Astrocyte (in vitro differentiated cells and primary cell): ENCODE measurements at regions not wholly inside any gene's neighbourhood (a gene's known extent, or its start where the extent isn't known, plus 50 kb on each side); places are given as distances from the start of the nearest gene placed in this dataset.

Experiments used
- DNase-seq: peaks from one replicate; pipeline ENCODE4 v3.0.0-alpha.2; 2010; ENCODE audit warnings: low read depth
- FAIRE-seq: peaks from 2 replicates; lab custom pipeline; 2011; peaks lifted over from hg19 to GRCh38; lab: Jason Lieb, UNC
- H2AFZ ChIP-seq: 2 replicates; pipeline ENCODE4 v1.6.0; 2012; ENCODE audit warnings: low read depth, low read length, inconsistent platforms
- H3K27ac ChIP-seq: 2 replicates; pipeline ENCODE4 v1.5.1; 2011; ENCODE audit warnings: low read depth, low read length, inconsistent platforms
- H3K27me3 ChIP-seq: 2 replicates; pipeline ENCODE4 v1.6.0; 2011; ENCODE audit warnings: low read length, inconsistent platforms; ENCODE audit not compliant: insufficient read depth
- H3K36me3 ChIP-seq: 2 replicates; pipeline ENCODE4 v1.5.1; 2011; ENCODE audit warnings: low read length, inconsistent platforms; ENCODE audit not compliant: insufficient read depth
- H3K4me1 ChIP-seq: 2 replicates; pipeline ENCODE4 v1.5.1; 2011; ENCODE audit warnings: low read length, inconsistent platforms; ENCODE audit not compliant: insufficient read depth
- H3K4me2 ChIP-seq: 2 replicates; pipeline ENCODE4 v1.6.0; 2012; ENCODE audit warnings: low read length, inconsistent platforms
- H3K4me3 ChIP-seq: 2 replicates; pipeline ENCODE4 v1.5.1; 2011; ENCODE audit warnings: low read depth, mild to moderate bottlenecking, low read length, inconsistent platforms; ENCODE audit not compliant: insufficient read depth
- H3K79me2 ChIP-seq: 2 replicates; pipeline ENCODE4 v1.6.0; 2012; ENCODE audit warnings: mild to moderate bottlenecking, low read length, inconsistent platforms; ENCODE audit not compliant: insufficient read depth
- H3K9ac ChIP-seq: 2 replicates; pipeline ENCODE4 v1.6.0; 2012; ENCODE audit warnings: mild to moderate bottlenecking, low read length, inconsistent platforms
- H3K9me3 ChIP-seq: 2 replicates; pipeline ENCODE4 v1.5.1; 2012; ENCODE audit warnings: low read depth, mild to moderate bottlenecking, low read length, inconsistent platforms; ENCODE audit not compliant: insufficient read depth
- H4K20me1 ChIP-seq: 2 replicates; pipeline ENCODE4 v1.6.0; 2012; ENCODE audit warnings: low read length, inconsistent platforms; ENCODE audit not compliant: insufficient read depth
- H3K27ac Mint-ChIP-seq: one replicate; pipeline ENCODE4 v1.8.0; 2021; ENCODE audit warnings: mild to moderate bottlenecking, mixed read lengths; ENCODE audit not compliant: unreplicated experiment
- H3K27me3 Mint-ChIP-seq: one replicate; pipeline ENCODE4 v1.8.0; 2021; ENCODE audit warnings: low read depth, mixed read lengths; ENCODE audit not compliant: unreplicated experiment
- H3K36me3 Mint-ChIP-seq: one replicate; pipeline ENCODE4 v1.8.0; 2021; ENCODE audit warnings: low read depth, mixed read lengths; ENCODE audit not compliant: unreplicated experiment
- H3K4me1 Mint-ChIP-seq: one replicate; pipeline ENCODE4 v1.8.0; 2021; ENCODE audit warnings: low read depth, mixed read lengths; ENCODE audit not compliant: unreplicated experiment
- H3K4me3 Mint-ChIP-seq: one replicate; pipeline ENCODE4 v1.8.0; 2021; ENCODE audit warnings: mild to moderate bottlenecking, moderate library complexity, mixed read lengths; ENCODE audit not compliant: unreplicated experiment
- H3K9me3 Mint-ChIP-seq: one replicate; pipeline ENCODE4 v1.8.0; 2021; ENCODE audit warnings: mild to moderate bottlenecking, mixed read lengths; ENCODE audit not compliant: unreplicated experiment
- EZH2 ChIP-seq: IDR thresholded peaks from 2 replicates; pipeline ENCODE4 v1.6.1; 2012; ENCODE audit warnings: mild to moderate bottlenecking, low read length, inconsistent platforms; ENCODE audit not compliant: insufficient read depth
- TF ChIP-seq, protein P1 (sequence below): IDR thresholded peaks from 2 replicates; pipeline ENCODE4 v1.5.1; 2011; ENCODE audit warnings: low read depth, mild to moderate bottlenecking, inconsistent platforms, low read length, moderate library complexity; ENCODE audit not compliant: insufficient read depth

DNA sequence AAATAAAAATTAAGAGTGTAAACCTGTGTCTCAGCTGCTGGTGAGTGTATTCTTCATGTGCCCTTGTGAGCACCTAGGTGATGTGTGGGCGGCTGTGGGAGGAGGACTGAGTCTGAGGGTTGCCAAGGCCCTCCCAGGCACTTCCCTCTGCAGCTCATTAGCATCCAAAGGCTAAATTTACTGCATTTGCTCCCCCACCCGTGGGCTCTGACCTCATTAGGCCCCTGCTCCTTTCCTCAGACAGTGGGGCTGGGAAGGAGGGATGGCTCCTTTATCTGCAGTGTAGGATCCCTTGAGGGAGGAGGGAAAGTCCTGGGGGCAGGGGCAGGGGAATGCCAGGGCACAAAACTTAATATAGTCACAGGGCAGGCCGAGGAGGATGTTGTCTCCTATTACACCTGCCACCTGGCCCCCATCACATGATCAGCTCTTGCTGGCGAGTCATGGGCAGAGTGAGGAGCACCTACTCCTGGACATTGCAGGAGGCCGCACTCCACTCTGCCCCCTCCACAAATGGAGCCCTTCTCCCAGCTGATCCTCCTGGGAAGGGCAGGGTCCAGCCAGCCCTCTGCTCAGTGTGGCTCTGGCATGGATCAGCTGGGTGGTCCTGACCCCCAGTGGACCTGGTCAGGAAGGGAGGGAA is 133.2 kb downstream of the MRPL14 start:
- TF ChIP-seq, protein P1, sequence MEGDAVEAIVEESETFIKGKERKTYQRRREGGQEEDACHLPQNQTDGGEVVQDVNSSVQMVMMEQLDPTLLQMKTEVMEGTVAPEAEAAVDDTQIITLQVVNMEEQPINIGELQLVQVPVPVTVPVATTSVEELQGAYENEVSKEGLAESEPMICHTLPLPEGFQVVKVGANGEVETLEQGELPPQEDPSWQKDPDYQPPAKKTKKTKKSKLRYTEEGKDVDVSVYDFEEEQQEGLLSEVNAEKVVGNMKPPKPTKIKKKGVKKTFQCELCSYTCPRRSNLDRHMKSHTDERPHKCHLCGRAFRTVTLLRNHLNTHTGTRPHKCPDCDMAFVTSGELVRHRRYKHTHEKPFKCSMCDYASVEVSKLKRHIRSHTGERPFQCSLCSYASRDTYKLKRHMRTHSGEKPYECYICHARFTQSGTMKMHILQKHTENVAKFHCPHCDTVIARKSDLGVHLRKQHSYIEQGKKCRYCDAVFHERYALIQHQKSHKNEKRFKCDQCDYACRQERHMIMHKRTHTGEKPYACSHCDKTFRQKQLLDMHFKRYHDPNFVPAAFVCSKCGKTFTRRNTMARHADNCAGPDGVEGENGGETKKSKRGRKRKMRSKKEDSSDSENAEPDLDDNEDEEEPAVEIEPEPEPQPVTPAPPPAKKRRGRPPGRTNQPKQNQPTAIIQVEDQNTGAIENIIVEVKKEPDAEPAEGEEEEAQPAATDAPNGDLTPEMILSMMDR, result no peak
- TF ChIP-seq EZH2, result no peak
- no peak for DNase-seq
- Mint-ChIP-seq H3K4me3 (no peak overlapping the region), H3K36me3 (no peaks in the 10 kb centered on the region), H3K27ac (no peak overlapping the region), H3K4me1 (peaks cover 24% of the 10 kb centered on the region), H3K9me3 (peaks cover 7% of the 10 kb centered on the region), H3K27me3 (peaks cover 16% of the 10 kb centered on the region)
- no peak for FAIRE-seq
- Histone ChIP-seq H3K9ac (no peak overlapping the region), H3K27me3 (no peaks in the 10 kb centered on the region), H3K79me2 (no peaks in the 10 kb centered on the region), H3K4me2 (no peak overlapping the region), H3K4me3 (no peak overlapping the region), H3K9me3 (no peaks in the 10 kb centered on the region), H3K4me1 (peaks cover 22% of the 10 kb centered on the region), H3K27ac (no peak overlapping the region), H3K36me3 (no peaks in the 10 kb centered on the region), H4K20me1 (no peaks in the 10 kb centered on the region), H2AFZ (no peak overlapping the region)

DNA sequence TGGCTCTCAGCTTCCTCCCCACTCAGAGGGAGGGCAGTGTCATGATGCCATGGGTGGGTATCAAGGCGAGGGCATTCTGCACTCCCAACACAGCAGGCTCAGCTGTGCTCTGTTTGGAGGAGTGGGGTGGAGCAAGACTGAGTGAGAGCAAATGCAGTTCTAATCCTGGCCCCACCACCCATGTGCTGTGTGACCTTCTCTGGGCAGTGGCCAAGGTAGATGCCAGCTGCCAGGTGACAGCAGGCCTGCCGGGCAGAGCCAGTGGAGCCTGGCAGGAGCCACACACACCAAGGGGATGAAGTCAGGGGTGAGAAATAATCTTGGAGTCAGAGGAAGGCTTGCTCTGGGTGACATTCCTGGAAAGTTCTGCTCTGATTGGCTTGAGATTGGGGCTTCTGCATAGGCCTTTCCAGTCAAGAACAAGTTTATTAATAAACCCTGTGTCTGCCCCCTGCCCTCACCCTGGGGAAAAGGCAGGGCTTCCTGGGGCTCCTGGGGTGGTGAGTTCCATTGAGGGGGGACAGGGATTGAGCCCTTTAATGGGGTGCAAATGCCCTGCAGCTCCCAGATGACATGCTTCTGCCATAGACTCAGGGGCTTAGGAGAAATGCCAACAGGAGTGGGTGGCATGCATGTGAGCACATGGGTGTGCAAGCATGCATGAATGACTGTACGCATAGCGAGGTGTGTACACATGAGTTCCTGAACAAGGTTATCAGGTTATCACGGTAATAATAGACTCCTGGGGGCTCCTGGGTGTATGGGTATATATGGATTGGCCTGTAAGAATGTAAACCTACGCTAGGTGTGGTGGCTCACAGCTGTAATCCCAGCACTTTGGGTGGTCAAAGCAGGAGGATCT is 134.2 kb downstream of the MRPL14 start:
- no peaks in the 10 kb centered on the region for H3K36me3 Mint-ChIP-seq
- no peak for DNase-seq
- H3K27ac Mint-ChIP-seq, result no peak overlapping the region
- no peak overlapping the region for H3K9ac ChIP-seq
- no peaks in the 10 kb centered on the region for H3K36me3 ChIP-seq
- no peaks in the 10 kb centered on the region for H3K79me2 ChIP-seq
- TF ChIP-seq, protein P1, result no peak
- no peak for TF ChIP-seq EZH2
- no peak overlapping the region for H3K4me3 Mint-ChIP-seq
- no peaks in the 10 kb centered on the region for H3K27me3 ChIP-seq
- H3K27ac ChIP-seq, result no peak overlapping the region
- no peaks in the 10 kb centered on the region for H3K9me3 ChIP-seq
- H3K4me1 Mint-ChIP-seq, result peaks cover 24% of the 10 kb centered on the region
- no peak overlapping the region for H3K4me3 ChIP-seq
- FAIRE-seq, result no peak
- H3K4me1 ChIP-seq, result peaks cover 22% of the 10 kb centered on the region
- no peak overlapping the region for H2AFZ ChIP-seq
- H4K20me1 ChIP-seq, result no peaks in the 10 kb centered on the region
- peaks cover 2% of the 10 kb centered on the region for H3K9me3 Mint-ChIP-seq
- H3K27me3 Mint-ChIP-seq, result peaks cover 18% of the 10 kb centered on the region
- H3K4me2 ChIP-seq, result no peak overlapping the region
